ENCODE measurements at regions not wholly inside any gene's neighbourhood (a gene's known extent, or its start where the extent isn't known, plus 50 kb on each side); places are given as distances from the start of the nearest gene placed in this dataset.

GRCh38 chr12:132398386-132398991 lies 69.1 kb upstream of the GALNT9 start:
- Histone ChIP-seq H3K27ac (no peak overlapping the region), H3K4me3 (no peak overlapping the region), H3K27me3 (no peaks in the 10 kb centered on the region), H3K9me3 (no peaks in the 10 kb centered on the region), H3K4me1 (no peaks in the 10 kb centered on the region), H3K36me3 (ENCODE audit: low read depth, missing control alignments) (no peaks in the 10 kb centered on the region)
- TF ChIP-seq POLR2A (IDR thresholded peaks at IDR 0.05): no peak
- TF ChIP-seq CTCF (IDR thresholded peaks at IDR 0.05): no peak
- 81 to 85% methylated on average over 16 to 24 of the region's 24 CpGs for WGBS, 2 donors
- intact Hi-C loops (cut with DNase I; ENCODE audit: low total_unique reads): no loop called here
- no peak for DNase-seq

- TF ChIP-seq POLR2A (IDR thresholded peaks at IDR 0.05) (no peak), CTCF (IDR thresholded peaks at IDR 0.05) (no peak)
- no peak overlapping the region for H3K27ac ChIP-seq
- WGBS, 2 donors: 79 to 85% methylated on average over 14 of the region's 14 CpGs
- H3K4me1 ChIP-seq: no peaks in the 10 kb centered on the region
- intact Hi-C loops (cut with DNase I; ENCODE audit: low total_unique reads): no loop called here
- H3K4me3 ChIP-seq: no peak overlapping the region
- H3K27me3 ChIP-seq: no peaks in the 10 kb centered on the region
- H3K9me3 ChIP-seq: no peaks in the 10 kb centered on the region
- DNase-seq: no peak
- H3K36me3 ChIP-seq (ENCODE audit: low read depth, missing control alignments): no peaks in the 10 kb centered on the region
These were observed 68.6 kb upstream of the GALNT9 start for GRCh38 chr12:132397934-132398385.

- no peaks in the 10 kb centered on the region for H3K4me1 ChIP-seq
- intact Hi-C loops (cut with DNase I; ENCODE audit: low total_unique reads): no loop called here
- H3K9me3 ChIP-seq: no peaks in the 10 kb centered on the region
- H3K36me3 ChIP-seq (ENCODE audit: low read depth, missing control alignments): no peaks in the 10 kb centered on the region
- DNase-seq: no peak
- TF ChIP-seq POLR2A (IDR thresholded peaks at IDR 0.05) (no peak), CTCF (IDR thresholded peaks at IDR 0.05) (no peak)
- H3K4me3 ChIP-seq: no peak overlapping the region
- 60 to 63% methylated on average over 39 of the region's 39 CpGs for WGBS, 2 donors
- no peaks in the 10 kb centered on the region for H3K27me3 ChIP-seq
- no peak overlapping the region for H3K27ac ChIP-seq
These were observed 68.0 kb upstream of the GALNT9 start for GRCh38 chr12:132397152-132397933.

- Histone ChIP-seq H3K4me3 (no peak overlapping the region), H3K27me3 (no peaks in the 10 kb centered on the region), H3K4me1 (no peaks in the 10 kb centered on the region), H3K36me3 (ENCODE audit: low read depth, missing control alignments) (no peaks in the 10 kb centered on the region), H3K9me3 (no peaks in the 10 kb centered on the region), H3K27ac (no peak overlapping the region)
- WGBS, 2 donors: 82 to 85% methylated on average over 15 to 16 of the region's 16 CpGs
- intact Hi-C loops (cut with DNase I; ENCODE audit: low total_unique reads): no loop called here
- DNase-seq: no peak
- TF ChIP-seq CTCF (IDR thresholded peaks at IDR 0.05): no peak
- no peak for TF ChIP-seq POLR2A (IDR thresholded peaks at IDR 0.05)
These were observed 67.3 kb upstream of the GALNT9 start for GRCh38 chr12:132396657-132397056.
